GM21360 (cell line): ENCODE measurements at regions not wholly inside any gene's neighbourhood (a gene's known extent, or its start where the extent isn't known, plus 50 kb on each side); places are given as distances from the start of the nearest gene placed in this dataset.
A peak's percentile ranks its signal among the peaks of the same experiment; 100 is the strongest.
"Not testable (repeated sequence)": the region's sequence is repeated elsewhere in the genome, so short reads cannot be mapped to it uniquely, and the experiment has no call there.

Source experiments
- ATAC-seq: cut with Tn5 transposase; IDR thresholded peaks from one replicate; pipeline ENCODE4 v1.9.1; 2021; ENCODE audit warnings: mild to moderate bottlenecking, moderate library complexity; ENCODE audit not compliant: unreplicated experiment

GRCh38 chr14:55803873-55804553, 224.0 kb downstream of the KTN1 start:
- ATAC-seq, result no peak

- ATAC-seq, result no peak
Measured at GRCh38 chr14:55805250-55805649, 225.2 kb downstream of the KTN1 start.

GRCh38 chr14:55807053-55807880, 227.3 kb downstream of the KTN1 start:
- peak; percentile 61 for ATAC-seq

GRCh38 chr14:55807881-55808379, 227.9 kb downstream of the KTN1 start:
- no peak for ATAC-seq

- no peak for ATAC-seq
Measured at GRCh38 chr14:55813630-55814029, 233.6 kb downstream of the KTN1 start.

- no peak for ATAC-seq
Measured at GRCh38 chr14:55814064-55814463, 234.1 kb downstream of the KTN1 start.

- ATAC-seq, result no peak
Measured at GRCh38 chr14:55814873-55815272, 234.9 kb downstream of the KTN1 start.

- ATAC-seq, result no peak
Measured at GRCh38 chr14:55816225-55816624, 236.2 kb downstream of the KTN1 start.

- peak; percentile 48 for ATAC-seq
Measured at GRCh38 chr14:55819610-55820304, 239.8 kb downstream of the KTN1 start.

- no peak for ATAC-seq
Measured at GRCh38 chr14:55822906-55823305, 242.9 kb downstream of the KTN1 start.

GRCh38 chr14:55832122-55832911, 252.3 kb downstream of the KTN1 start:
- ATAC-seq, result no peak

GRCh38 chr14:55832974-55833373, 253.0 kb downstream of the KTN1 start:
- ATAC-seq, result no peak

GRCh38 chr14:55834390-55834789, 254.4 kb downstream of the KTN1 start:
- ATAC-seq, result no peak

- ATAC-seq, result no peak
Measured at GRCh38 chr14:55835985-55836384, 256.0 kb downstream of the KTN1 start.

- ATAC-seq, result no peak
Measured at GRCh38 chr14:55837467-55837866, 257.5 kb downstream of the KTN1 start.

- ATAC-seq, result no peak
Measured at GRCh38 chr14:55838529-55839052, 258.6 kb downstream of the KTN1 start.

- ATAC-seq, result not testable (repeated sequence)
Measured at GRCh38 chr14:55839301-55839947, 259.4 kb downstream of the KTN1 start.

GRCh38 chr14:55840821-55841220, 260.8 kb downstream of the KTN1 start:
- no peak for ATAC-seq

- no peak for ATAC-seq
Measured at GRCh38 chr14:55841625-55842024, 261.6 kb downstream of the KTN1 start.
